Urinary bladder (tissue), 3 donors: ENCODE measurements at regions not wholly inside any gene's neighbourhood (a gene's known extent, or its start where the extent isn't known, plus 50 kb on each side); places are given as distances from the start of the nearest gene placed in this dataset.
"Not testable (repeated sequence)": the region's sequence is repeated elsewhere in the genome, so short reads cannot be mapped to it uniquely, and the experiment has no call there.

ENCODE experiments used
- DNase-seq: peaks from one replicate; pipeline ENCODE4 v3.0.0-alpha.2; 2015; ENCODE audit errors: extremely low spot score
- H3K27ac ChIP-seq: one replicate; pipeline ENCODE4 v1.5.1; 2013; ENCODE audit warnings: low read depth, mild to moderate bottlenecking, moderate library complexity
- H3K36me3 ChIP-seq: one replicate; pipeline ENCODE4 v1.6.1; 2013; ENCODE audit warnings: mild to moderate bottlenecking, moderate library complexity; ENCODE audit not compliant: insufficient read depth
- H3K4me1 ChIP-seq: one replicate; pipeline ENCODE4 v1.6.1; 2013; ENCODE audit warnings: mild to moderate bottlenecking, moderate library complexity; ENCODE audit not compliant: insufficient read depth
- H3K4me3 ChIP-seq: one replicate; pipeline ENCODE4 v1.5.1; 2013; ENCODE audit warnings: low read depth, low read length
- WGBS: extraction: QIAGEN DNeasy Blood & Tissue Kit; methylation state at CpG from one replicate; pipeline ENCODE4 v1.1.7; 2013; 5-methylcytosine and 5-hydroxymethylcytosine counted together
- donor health status: healthy with polysubstance abuse.
- donor health status: healthy.

DNA sequence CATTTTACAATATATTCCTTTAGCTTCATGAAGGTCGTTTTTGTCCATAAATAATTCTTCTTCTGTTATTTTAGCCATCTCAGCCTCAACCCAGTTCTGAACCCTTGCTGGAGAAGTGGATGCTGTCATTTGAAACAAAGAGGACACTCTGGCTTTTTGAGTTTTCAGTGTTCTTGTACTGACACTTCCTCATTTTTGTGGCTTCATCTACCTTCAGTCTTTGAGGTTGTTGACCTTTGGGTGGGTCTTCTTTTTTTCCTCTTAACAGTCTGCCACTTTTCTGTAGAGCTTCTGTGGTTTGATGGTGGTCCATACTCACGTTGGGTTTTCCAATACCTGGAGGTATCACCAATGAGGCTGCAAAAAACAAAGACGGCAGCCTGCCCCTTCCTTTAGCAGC is 650.9 kb downstream of the PDCD6IP start:
- no peak overlapping the region for H3K4me3 ChIP-seq
- H3K27ac ChIP-seq: no peak overlapping the region
- no peak for DNase-seq
- WGBS: 65% methylated on average over 3 of the region's 3 CpGs
- no peaks in the 10 kb centered on the region for H3K36me3 ChIP-seq
- H3K4me1 ChIP-seq: no peaks in the 10 kb centered on the region

- DNase-seq: no peak
- Histone ChIP-seq H3K4me3 (no peak overlapping the region), H3K36me3 (no peaks in the 10 kb centered on the region), H3K4me1 (no peaks in the 10 kb centered on the region), H3K27ac (no peak overlapping the region)
- WGBS: 65% methylated on average over 1 of the region's 1 CpG
These were observed 665.0 kb downstream of the PDCD6IP start for GRCh38 chr3:34463414-34463813.

DNA sequence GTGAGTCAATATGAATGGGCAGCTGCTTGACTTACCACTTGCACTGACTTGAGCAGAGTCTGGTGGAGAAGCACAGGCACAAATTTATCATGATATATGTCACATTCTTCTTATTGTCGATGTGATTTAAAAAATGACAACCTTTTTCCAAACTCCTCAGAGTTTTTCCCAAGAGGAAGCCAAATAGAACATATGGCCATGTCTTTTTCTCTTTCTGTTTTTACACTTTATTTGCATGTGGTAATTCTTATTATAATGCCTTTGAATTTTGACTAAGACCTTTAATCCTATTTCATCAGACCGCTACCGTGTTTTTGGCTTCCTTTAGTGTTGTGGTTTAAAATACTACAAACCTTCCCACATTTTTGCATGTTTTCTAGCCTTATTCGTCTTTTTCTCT is 666.2 kb downstream of the PDCD6IP start:
- no peaks in the 10 kb centered on the region for H3K4me1 ChIP-seq
- no peak for DNase-seq
- 89% methylated on average over 4 of the region's 4 CpGs for WGBS
- no peak overlapping the region for H3K27ac ChIP-seq
- no peaks in the 10 kb centered on the region for H3K36me3 ChIP-seq
- H3K4me3 ChIP-seq: no peak overlapping the region

- WGBS: 85% methylated on average over 3 of the region's 3 CpGs
- no peak for DNase-seq
These were observed 677.4 kb downstream of the PDCD6IP start for GRCh38 chr3:34475851-34476250.

GRCh38 chr3:34483311-34483887 is 685.0 kb downstream of the PDCD6IP start:
- Histone ChIP-seq H3K36me3 (no peaks in the 10 kb centered on the region), H3K4me1 (no peaks in the 10 kb centered on the region), H3K27ac (no peak overlapping the region), H3K4me3 (no peak overlapping the region)
- no peak for DNase-seq
- 72% methylated on average over 1 of the region's 1 CpG for WGBS

More at GRCh38 chr3:34475851-34476250, 677.4 kb downstream of the PDCD6IP start:
- H3K36me3 ChIP-seq: no peaks in the 10 kb centered on the region
- H3K4me3 ChIP-seq: no peak overlapping the region
- H3K4me1 ChIP-seq: no peaks in the 10 kb centered on the region
- H3K27ac ChIP-seq: no peak overlapping the region

DNA sequence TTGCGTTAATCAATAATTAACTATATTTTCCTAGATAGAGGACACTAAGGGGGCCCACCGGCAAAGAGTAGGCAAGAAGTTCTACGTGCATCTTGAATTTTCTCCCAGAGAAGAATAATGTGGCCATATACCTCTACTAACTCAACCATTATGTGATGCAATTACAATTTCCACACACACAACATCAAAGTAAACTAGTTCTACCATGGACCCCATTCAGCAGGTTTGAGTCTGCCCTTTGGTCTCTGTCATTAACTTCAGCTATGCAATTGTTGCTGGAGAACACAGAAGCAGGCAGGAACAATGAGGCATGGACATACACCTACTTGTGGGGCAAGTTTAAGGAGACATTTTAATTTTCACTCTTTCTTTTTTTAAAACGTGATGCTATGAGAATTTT is 705.9 kb downstream of the PDCD6IP start:
- no peaks in the 10 kb centered on the region for H3K36me3 ChIP-seq
- no peak overlapping the region for H3K4me3 ChIP-seq
- WGBS: 85% methylated on average over 4 of the region's 4 CpGs
- H3K27ac ChIP-seq: no peak overlapping the region
- DNase-seq: no peak
- H3K4me1 ChIP-seq: no peaks in the 10 kb centered on the region

DNA sequence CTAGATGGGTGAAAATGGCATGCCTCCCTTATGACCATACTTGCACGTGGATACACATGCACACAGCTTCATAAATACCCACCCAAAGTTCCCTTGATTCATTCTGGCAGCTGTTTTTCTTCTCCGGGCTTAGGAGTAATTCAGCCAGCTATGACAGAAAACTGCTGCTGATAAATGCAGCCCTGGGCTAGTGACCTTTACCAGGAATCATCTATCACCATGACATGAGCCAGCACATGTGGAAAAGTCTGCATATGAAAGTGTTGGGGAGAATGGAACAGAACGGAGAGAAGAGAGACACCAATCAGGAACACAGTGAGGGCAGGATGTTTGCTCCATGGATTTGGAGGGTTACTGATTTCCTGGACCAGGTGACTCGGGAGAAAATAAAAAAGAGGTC is 706.3 kb downstream of the PDCD6IP start:
- no peak for DNase-seq
- 28% methylated on average over 4 of the region's 4 CpGs for WGBS
- Histone ChIP-seq H3K4me1 (no peaks in the 10 kb centered on the region), H3K27ac (no peak overlapping the region), H3K36me3 (no peaks in the 10 kb centered on the region), H3K4me3 (no peak overlapping the region)

- Histone ChIP-seq H3K27ac (no peak overlapping the region), H3K4me3 (no peak overlapping the region), H3K36me3 (no peaks in the 10 kb centered on the region), H3K4me1 (no peaks in the 10 kb centered on the region)
- no peak for DNase-seq
These were observed 710.3 kb downstream of the PDCD6IP start for GRCh38 chr3:34508732-34509131.

DNA sequence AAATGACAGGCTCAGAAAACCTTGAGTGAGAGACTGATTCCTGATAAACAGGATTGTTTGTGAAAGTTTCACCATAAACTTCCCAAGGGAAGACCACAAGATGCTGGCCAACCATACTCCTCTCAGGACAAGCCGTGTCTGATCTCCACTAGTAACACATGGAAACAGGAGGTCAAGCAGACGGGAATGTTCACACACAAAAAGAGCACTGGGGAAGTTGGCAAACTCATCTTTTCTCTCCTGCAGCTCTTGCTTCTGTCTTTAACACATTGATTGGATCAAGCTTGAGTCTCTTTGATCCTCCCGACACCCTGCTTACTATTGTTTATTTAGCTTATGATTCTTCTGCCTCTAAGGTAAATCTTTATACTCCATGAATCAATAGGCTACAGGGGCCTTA is 713.5 kb downstream of the PDCD6IP start:
- Histone ChIP-seq H3K36me3 (no peaks in the 10 kb centered on the region), H3K27ac (no peak overlapping the region), H3K4me1 (no peaks in the 10 kb centered on the region), H3K4me3 (no peak overlapping the region)
- no peak for DNase-seq
- WGBS: 62% methylated on average over 3 of the region's 3 CpGs

- H3K27ac ChIP-seq, H3K4me3 ChIP-seq, DNase-seq, H3K4me1 ChIP-seq, H3K36me3 ChIP-seq: not testable (repeated sequence)
- 91% methylated on average over 2 of the region's 2 CpGs for WGBS
These were observed 720.6 kb downstream of the PDCD6IP start for GRCh38 chr3:34519008-34519407.

- DNase-seq: no peak
- WGBS: 92% methylated on average over 5 of the region's 5 CpGs
- no peaks in the 10 kb centered on the region for H3K36me3 ChIP-seq
- no peak overlapping the region for H3K4me3 ChIP-seq
- H3K27ac ChIP-seq: no peak overlapping the region
- no peaks in the 10 kb centered on the region for H3K4me1 ChIP-seq
These were observed 732.7 kb downstream of the PDCD6IP start for GRCh38 chr3:34531156-34531555.

GRCh38 chr3:34533451-34533850 is 735.0 kb downstream of the PDCD6IP start:
- DNase-seq: no peak
- H3K27ac ChIP-seq: no peak overlapping the region
- H3K4me3 ChIP-seq: no peak overlapping the region
- H3K36me3 ChIP-seq: no peaks in the 10 kb centered on the region
- no peaks in the 10 kb centered on the region for H3K4me1 ChIP-seq
- 80% methylated on average over 2 of the region's 2 CpGs for WGBS

DNA sequence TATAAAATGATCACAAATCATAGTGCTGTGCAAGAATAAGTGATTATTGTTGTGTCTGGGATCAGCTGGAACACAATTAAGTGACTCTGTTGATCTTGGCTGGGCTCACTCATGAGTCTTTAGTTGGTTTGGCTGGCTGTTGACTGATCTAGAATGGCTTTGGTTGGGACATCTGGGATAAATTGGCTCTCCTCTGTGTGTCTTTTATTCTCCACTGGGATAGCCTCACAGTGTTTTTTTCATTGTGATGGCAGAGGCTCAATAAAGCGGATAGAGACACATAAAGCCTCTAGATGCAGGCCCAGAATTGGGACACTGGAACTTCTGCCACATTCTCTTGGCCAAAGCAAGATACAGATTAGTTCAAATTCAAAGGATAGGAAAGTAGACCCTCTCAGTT is 735.6 kb downstream of the PDCD6IP start:
- 80% methylated on average over 1 of the region's 1 CpG for WGBS
- no peak for DNase-seq
- H3K4me3 ChIP-seq: no peak overlapping the region

DNA sequence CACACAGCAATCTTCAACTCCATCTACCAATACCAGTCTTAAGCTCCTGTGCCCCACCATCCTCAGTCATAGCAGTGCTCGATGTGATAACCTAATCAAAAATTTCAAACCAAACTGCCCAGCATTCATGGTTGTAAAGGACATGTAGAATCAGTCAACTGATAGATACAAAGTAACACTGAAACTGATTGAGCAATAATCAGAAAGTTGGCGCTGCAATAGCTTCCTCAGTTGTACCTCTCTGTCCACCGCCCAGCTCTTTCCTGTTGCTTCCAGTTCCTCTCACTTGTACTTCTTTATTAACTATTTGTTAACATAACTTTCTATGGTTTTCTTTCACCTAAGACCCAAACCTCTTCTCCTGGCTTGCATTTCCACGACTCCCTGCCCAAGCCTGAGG is 745.7 kb downstream of the PDCD6IP start:
- WGBS: 88% methylated on average over 4 of the region's 4 CpGs
- no peak for DNase-seq
- Histone ChIP-seq H3K36me3 (no peaks in the 10 kb centered on the region), H3K27ac (no peak overlapping the region), H3K4me3 (no peak overlapping the region), H3K4me1 (no peaks in the 10 kb centered on the region)

More for the DNA sequence above, 735.6 kb downstream of the PDCD6IP start:
- Histone ChIP-seq H3K4me1 (no peaks in the 10 kb centered on the region), H3K27ac (no peak overlapping the region), H3K36me3 (no peaks in the 10 kb centered on the region)

- Histone ChIP-seq H3K4me1 (no peaks in the 10 kb centered on the region), H3K27ac (no peak overlapping the region), H3K36me3 (no peaks in the 10 kb centered on the region), H3K4me3 (no peak overlapping the region)
- DNase-seq: no peak
- 74% methylated on average over 2 of the region's 2 CpGs for WGBS
These were observed 749.0 kb downstream of the PDCD6IP start for GRCh38 chr3:34547297-34547920.
